ENCODE measurements at regions not wholly inside any gene's neighbourhood (a gene's known extent, or its start where the extent isn't known, plus 50 kb on each side); places are given as distances from the start of the nearest gene placed in this dataset.

- no peak for TF ChIP-seq POLR2A (IDR thresholded peaks at IDR 0.05)
- no peak for TF ChIP-seq CTCF (IDR thresholded peaks at IDR 0.05)
Observed at GRCh38 chr17:77390870-77391269, 250.1 kb downstream of the SEC14L1 start.

All from upper lobe of left lung (tissue), 4 donors.